GM12878 (cell line): ENCODE measurements at regions not wholly inside any gene's neighbourhood (a gene's known extent, or its start where the extent isn't known, plus 50 kb on each side); places are given as distances from the start of the nearest gene placed in this dataset.

Experiments
- CBX3 ChIP-seq: fragments of 200-600 bp; sonication (generic); IDR thresholded peaks from 2 replicates; pipeline ENCODE4 v1.6.1; 2016; ENCODE audit warnings: low read depth, borderline replicate concordance
- CTCF ChIP-seq, 3 experiments: IDR thresholded peaks in 2 of 3; conservative IDR thresholded peaks in 1 of 3; 2 replicates each; pipeline ENCODE4 v1.5.1; 2011; ENCODE audit warnings: low read depth in 3 of 3, low read length in 3 of 3, mild to moderate bottlenecking in 3 of 3, control low read depth in 2 of 3, moderate library complexity in 2 of 3, inconsistent platforms in 1 of 3, mixed read lengths in 1 of 3; ENCODE audit not compliant: control insufficient read depth in 2 of 3, insufficient read depth in 1 of 3; ENCODE audit errors: extremely low read depth in 1 of 3
- HCFC1 ChIP-seq: fragments of 150-350 bp; IDR thresholded peaks from 2 replicates; pipeline ENCODE4 v1.6.1; 2014; ENCODE audit warnings: low read length
- NR2F1 ChIP-seq: fragments of 450-650 bp; conservative IDR thresholded peaks from 2 replicates; pipeline ENCODE4 v1.6.1; 2017; ENCODE audit warnings: mild to moderate bottlenecking
- POLR2A ChIP-seq: IDR thresholded peaks from 2 replicates; pipeline ENCODE4 v1.6.1; 2011; ENCODE audit warnings: low read depth, mild to moderate bottlenecking, low read length
- REST ChIP-seq: IDR thresholded peaks from 2 replicates; pipeline ENCODE4 v1.6.1; 2012; ENCODE audit warnings: mild to moderate bottlenecking, low read depth, low read length
- TAF1 ChIP-seq: IDR thresholded peaks from 2 replicates; pipeline ENCODE4 v1.6.1; 2011; ENCODE audit warnings: mild to moderate bottlenecking, low read depth, low read length, borderline replicate concordance
- TCF12 ChIP-seq: IDR thresholded peaks from 2 replicates; pipeline ENCODE4 v1.6.1; 2011; ENCODE audit warnings: low read depth, mild to moderate bottlenecking, low read length
- YY1 ChIP-seq: IDR thresholded peaks from 2 replicates; pipeline ENCODE4 v1.6.1; 2011; ENCODE audit warnings: low read depth, mild to moderate bottlenecking, low read length
- ZBTB33 ChIP-seq: fragments of 450-650 bp; IDR thresholded peaks from 2 replicates; pipeline ENCODE4 v1.6.1; 2017; ENCODE audit warnings: mild to moderate bottlenecking
- ZZZ3 ChIP-seq: IDR thresholded peaks from 2 replicates; pipeline ENCODE4 v1.6.1; 2011; ENCODE audit warnings: low read depth; ENCODE audit not compliant: control insufficient read depth, insufficient read length
- TF ChIP-seq, protein P1 (sequence below): IDR thresholded peaks from 2 replicates; pipeline ENCODE4 v1.6.1; 2012; ENCODE audit warnings: low read depth, low read length, improper control_type of control experiment

- TF ChIP-seq CTCF (IDR thresholded peaks at IDR 0.05 in 2 of 3, conservative IDR thresholded peaks at IDR 0.05 in 1 of 3; ENCODE audit: control insufficient read depth in 2 of 3, extremely low read depth in 1 of 3, insufficient read depth in 1 of 3, low read depth in 3 of 3, low read length in 3 of 3) (no peak), TCF12 (no peak), REST (no peak), TAF1 (no peak), NR2F1 (no peak), ZZZ3 (no peak), HCFC1 (no peak), YY1 (no peak), POLR2A (no peak), CBX3 (no peak), ZBTB33 (no peak)
- TF ChIP-seq, protein P1, sequence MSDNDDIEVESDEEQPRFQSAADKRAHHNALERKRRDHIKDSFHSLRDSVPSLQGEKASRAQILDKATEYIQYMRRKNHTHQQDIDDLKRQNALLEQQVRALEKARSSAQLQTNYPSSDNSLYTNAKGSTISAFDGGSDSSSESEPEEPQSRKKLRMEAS, result no peak
Measured at GRCh38 chr6:169112483-169113320, 140.9 kb downstream of the THBS2 start.
